ENCODE measurements at regions not wholly inside any gene's neighbourhood (a gene's known extent, or its start where the extent isn't known, plus 50 kb on each side); places are given as distances from the start of the nearest gene placed in this dataset.

- Histone ChIP-seq H4K20me1 (replicated peaks; ENCODE audit: control insufficient read depth, extremely low read depth, insufficient read depth, low read length) (no peaks in the 10 kb centered on the region), H2AFZ (ENCODE audit: low read depth, low read length) (no peak overlapping the region), H3K27ac (ENCODE audit: insufficient read depth, low read depth, low read length) (no peak overlapping the region), H3K4me2 (ENCODE audit: insufficient read depth, low read length) (no peak overlapping the region), H3K79me2 (ENCODE audit: control insufficient read depth, insufficient read depth, low read length) (no peaks in the 10 kb centered on the region), H3K9me3 (replicated peaks; ENCODE audit: control insufficient read depth, insufficient read depth, low read length) (no peaks in the 10 kb centered on the region), H3K4me3 (replicated peaks in 1 of 3; ENCODE audit: insufficient read depth in 1 of 3, low read depth in 1 of 3, low read length in 3 of 3) (no peak overlapping the region), H3K36me3 (ENCODE audit: control insufficient read depth in 2 of 2, extremely low read depth in 1 of 2, insufficient read depth in 2 of 2, low read length in 2 of 2) (no peaks in the 10 kb centered on the region), H3K9me1 (replicated peaks; ENCODE audit: control insufficient read depth, extremely low read depth, insufficient read depth, low read length) (no peaks in the 10 kb centered on the region), H3K4me1 (ENCODE audit: control insufficient read depth, extremely low read depth, insufficient read depth, low read length) (no peaks in the 10 kb centered on the region), H3K27me3 (ENCODE audit: control insufficient read depth in 2 of 2, insufficient read depth in 2 of 2, low read length in 2 of 2) (no peaks in the 10 kb centered on the region), H3K9ac (replicated peaks; ENCODE audit: extremely low read depth, insufficient read depth, low read length) (no peak overlapping the region)
- dilution Hi-C loops (cut with MboI; ENCODE audit: extremely low pct_ligation_motif_present, low sequenced_read_pairs) = no loop called here
- FAIRE-seq (no peak), DNase-seq (ENCODE audit: low read depth, low spot score) (no peak)
- BruUV-seq (replicated peaks) = no TSS peak
- TF ChIP-seq GATA2 (IDR thresholded peaks at IDR 0.05; ENCODE audit: insufficient read depth, insufficient read length, low read depth, low read length) (no peak), CTCF (IDR thresholded peaks at IDR 0.05; ENCODE audit: extremely low read depth in 1 of 2, insufficient read depth in 1 of 2, low read depth in 1 of 2, low read length in 2 of 2) (no peak), JUN (IDR thresholded peaks at IDR 0.05; ENCODE audit: borderline replicate concordance, insufficient read depth, insufficient read length, low read depth) (no peak), MYC (IDR thresholded peaks at IDR 0.05; ENCODE audit: low read depth, low read length) (no peak), FOS (IDR thresholded peaks at IDR 0.05; ENCODE audit: borderline replicate concordance, insufficient read depth, low read length) (no peak), EZH2 (IDR thresholded peaks at IDR 0.05; ENCODE audit: borderline replicate concordance, low read depth, low read length, severe bottlenecking) (no peak), POLR2AphosphoS5 (IDR thresholded peaks at IDR 0.05; ENCODE audit: insufficient read depth, low read depth, low read length) (no peak), POLR2A (IDR thresholded peaks at IDR 0.05; ENCODE audit: low read depth, low read length) (no peak)
- TF ChIP-seq, protein P1, sequence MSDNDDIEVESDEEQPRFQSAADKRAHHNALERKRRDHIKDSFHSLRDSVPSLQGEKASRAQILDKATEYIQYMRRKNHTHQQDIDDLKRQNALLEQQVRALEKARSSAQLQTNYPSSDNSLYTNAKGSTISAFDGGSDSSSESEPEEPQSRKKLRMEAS (IDR thresholded peaks at IDR 0.05; ENCODE audit: insufficient read depth, insufficient read length) = no peak
- POLR2A ChIA-PET = no interaction called here
- CTCF ChIA-PET = no interaction called here
- intact Hi-C loops (cut with micrococcal nuclease) = no loop called here
These were observed 162.0 kb upstream of the ZP4 start for GRCh38 chr1:238052496-238053266.

All from endothelial cell of umbilical vein (primary cell).